Kidney (tissue), 13 donors: ENCODE measurements at regions not wholly inside any gene's neighbourhood (a gene's known extent, or its start where the extent isn't known, plus 50 kb on each side); places are given as distances from the start of the nearest gene placed in this dataset.

Experiments
- DNase-seq, 5 donors: peaks; one replicate each; pipeline ENCODE4 v3.0.0-alpha.2; 2013 to 2020
- FAIRE-seq: peaks from 2 replicates; lab custom pipeline; 2012; peaks lifted over from hg19 to GRCh38; lab: Jason Lieb, UNC
- H3K27ac ChIP-seq, 2 donors: one replicate each; pipeline ENCODE4 v1.7.0; 2013; ENCODE audit warnings: low read depth in 2 of 2, low read length in 2 of 2, inconsistent platforms in 1 of 2
- H3K27me3 ChIP-seq: one replicate; pipeline ENCODE4 v1.7.1; 2013; ENCODE audit warnings: low read length, inconsistent platforms; ENCODE audit not compliant: control insufficient read depth, insufficient read depth
- H3K36me3 ChIP-seq, 3 donors: one replicate each; pipeline versions ENCODE4 v1.7.0 to v1.7.1; 2013; ENCODE audit warnings: low read length in 3 of 3, control low read depth in 1 of 3, inconsistent platforms in 1 of 3; ENCODE audit not compliant: insufficient read depth in 3 of 3, control insufficient read depth in 2 of 3
- H3K4me1 ChIP-seq, 3 donors: one replicate each; pipeline versions ENCODE4 v1.7.0 to v1.7.1; 2013; ENCODE audit warnings: low read length in 3 of 3, inconsistent platforms in 1 of 3, low read depth in 1 of 3; ENCODE audit not compliant: control insufficient read depth in 2 of 3, insufficient read depth in 2 of 3
- H3K4me3 ChIP-seq, 3 donors: one replicate each; pipeline versions ENCODE4 v1.7.0 to v1.8.1; 2013; ENCODE audit warnings: low read length in 3 of 3, control low read depth in 1 of 3, inconsistent platforms in 1 of 3
- H3K9ac ChIP-seq, 3 donors: one replicate each; pipeline versions ENCODE4 v1.7.0 to v1.7.1; 2013; ENCODE audit warnings: low read length in 3 of 3, control low read depth in 1 of 3, inconsistent platforms in 1 of 3
- H3K9me3 ChIP-seq, 3 donors: one replicate each; pipeline versions ENCODE4 v1.7.0 to v1.7.1; 2013; ENCODE audit warnings: low read length in 3 of 3, control low read depth in 1 of 3, inconsistent platforms in 1 of 3; ENCODE audit not compliant: control insufficient read depth in 2 of 3, insufficient read depth in 1 of 3
- CTCF ChIP-seq: IDR thresholded peaks from 3 replicates; pipeline ENCODE4 v1.5.1; 2012; ENCODE audit warnings: mild to moderate bottlenecking, moderate library complexity, borderline replicate concordance; ENCODE audit not compliant: insufficient read depth; ENCODE audit errors: extremely low read depth
- intact Hi-C: fragments of 100-400 bp; cut with DNase I; formaldehyde crosslinking; loops from one replicate; pipeline ENCODE4 v1.11.1; 2022
- donor health status: control.
- donor health status: control.
- donor health status: control.
- donor health status: control.
- donor health status: control.
- donor health status: DM: yes; HTN: yes; CAD: no.
- donor health status: Normal renal cell carcinoma (clear cell type).

- no peaks in the 10 kb centered on the region for H3K36me3 ChIP-seq
- H3K27me3 ChIP-seq = no peaks in the 10 kb centered on the region
- no peak for DNase-seq
- H3K9me3 ChIP-seq = no peaks in the 10 kb centered on the region
- no peak for FAIRE-seq
- no peak overlapping the region for H3K9ac ChIP-seq
- H3K27ac ChIP-seq = no peak overlapping the region
- H3K4me1 ChIP-seq = no peaks in the 10 kb centered on the region
- no peak overlapping the region for H3K4me3 ChIP-seq
- intact Hi-C loops = no loop called here
- no peak for TF ChIP-seq CTCF
Observed at GRCh38 chr18:78586586-78586985, 393.0 kb upstream of the SALL3 start.

GRCh38 chr18:78587096-78587495 lies 392.5 kb upstream of the SALL3 start:
- H3K27ac ChIP-seq = no peak overlapping the region
- no peaks in the 10 kb centered on the region for H3K27me3 ChIP-seq
- DNase-seq (no peak), FAIRE-seq (no peak)
- no peak for TF ChIP-seq CTCF
- H3K9me3 ChIP-seq = no peaks in the 10 kb centered on the region
- no peaks in the 10 kb centered on the region for H3K36me3 ChIP-seq
- no peak overlapping the region for H3K9ac ChIP-seq
- H3K4me3 ChIP-seq = no peak overlapping the region
- intact Hi-C loops = no loop called here
- H3K4me1 ChIP-seq = no peaks in the 10 kb centered on the region

- no peak overlapping the region for H3K27ac ChIP-seq
- no peaks in the 10 kb centered on the region for H3K36me3 ChIP-seq
- TF ChIP-seq CTCF = no peak
- no peak overlapping the region for H3K9ac ChIP-seq
- intact Hi-C loops = no loop called here
- H3K4me3 ChIP-seq = no peak overlapping the region
- no peaks in the 10 kb centered on the region for H3K4me1 ChIP-seq
- DNase-seq (no peak), FAIRE-seq (no peak)
- H3K9me3 ChIP-seq = no peaks in the 10 kb centered on the region
- no peaks in the 10 kb centered on the region for H3K27me3 ChIP-seq
Observed at GRCh38 chr18:78587626-78588600, 391.7 kb upstream of the SALL3 start.
